Vagina (tissue), 2 donors: ENCODE measurements at regions not wholly inside any gene's neighbourhood (a gene's known extent, or its start where the extent isn't known, plus 50 kb on each side); places are given as distances from the start of the nearest gene placed in this dataset.

ENCODE experiments used
- DNase-seq, 2 donors: peaks; one replicate each; pipeline ENCODE4 v3.0.0-alpha.2; 2017; ENCODE audit errors: extremely low spot score in 2 of 2
- H3K27ac ChIP-seq: fragments of 200-600 bp; sonication (generic); one replicate; pipeline ENCODE4 v1.5.1; 2019
- H3K27me3 ChIP-seq: fragments of 200-600 bp; sonication (generic); one replicate; pipeline ENCODE4 v1.5.1; 2019
- H3K36me3 ChIP-seq, 2 donors: fragments of 200-600 bp; sonication (generic); one replicate each; pipeline ENCODE4 v1.5.1; 2017 to 2019
- H3K4me1 ChIP-seq: fragments of 200-600 bp; sonication (generic); one replicate; pipeline ENCODE4 v1.5.1; 2019
- H3K4me3 ChIP-seq, 2 donors: fragments of 200-600 bp; sonication (generic); 1 replicate in 1 of 2; 2 replicates in 1 of 2; pipeline ENCODE4 v1.5.1; 2016 to 2019
- H3K9me3 ChIP-seq: fragments of 200-600 bp; sonication (generic); one replicate; pipeline ENCODE4 v1.5.1; 2019
- CTCF ChIP-seq, 3 experiments: fragments of 450-650 bp in 2 of 3; fragments of 200-600 bp in 1 of 3; sonication (generic) in 1 of 3; IDR thresholded peaks; one replicate each; pipeline ENCODE4 v1.5.1; 2017 to 2019; ENCODE audit warnings: antibody characterized with exemption in 3 of 3, mild to moderate bottlenecking in 2 of 3, moderate library complexity in 2 of 3
- POLR2A ChIP-seq, 2 donors: fragments of 450-650 bp; IDR thresholded peaks; one replicate each; pipeline ENCODE4 v1.6.1; 2017; ENCODE audit warnings: antibody characterized with exemption in 2 of 2, mild to moderate bottlenecking in 2 of 2, moderate library complexity in 2 of 2
- POLR2AphosphoS5 ChIP-seq, 2 donors: sonication (generic); formaldehyde crosslinking; IDR thresholded peaks; one replicate each; pipeline ENCODE4 v1.9.0; 2017; ENCODE audit warnings: antibody characterized with exemption in 2 of 2, mild to moderate bottlenecking in 2 of 2, low read depth in 1 of 2; ENCODE audit not compliant: insufficient read depth in 1 of 2
- intact Hi-C: fragments of 100-400 bp; cut with DNase I; formaldehyde crosslinking; loops from one replicate; pipeline ENCODE4 v1.15.1; 2023

- Histone ChIP-seq H3K4me3 (no peak overlapping the region), H3K4me1 (peaks cover 9% of the 10 kb centered on the region), H3K27ac (no peak overlapping the region), H3K9me3 (no peaks in the 10 kb centered on the region), H3K36me3 (no peaks in the 10 kb centered on the region), H3K27me3 (no peaks in the 10 kb centered on the region)
- DNase-seq: no peak
- TF ChIP-seq CTCF (IDR thresholded peaks at IDR 0.05) (no peak), POLR2A (IDR thresholded peaks at IDR 0.05) (no peak), POLR2AphosphoS5 (IDR thresholded peaks at IDR 0.05; ENCODE audit: insufficient read depth in 1 of 2, low read depth in 1 of 2) (no peak)
- intact Hi-C loops: no loop called here
These were observed 90.4 kb downstream of the TNFAIP3 start for GRCh38 chr6:137957471-137957870.

- intact Hi-C loops: no loop called here
- no peak overlapping the region for H3K27ac ChIP-seq
- no peak for TF ChIP-seq POLR2A (IDR thresholded peaks at IDR 0.05)
- TF ChIP-seq CTCF (IDR thresholded peaks at IDR 0.05): no peak
These were observed 91.9 kb downstream of the TNFAIP3 start for GRCh38 chr6:137958811-137959565.

GRCh38 chr6:137962725-137963124 is 95.7 kb downstream of the TNFAIP3 start:
- no peaks in the 10 kb centered on the region for H3K9me3 ChIP-seq
- intact Hi-C loops: no loop called here
- no peak overlapping the region for H3K4me3 ChIP-seq
- no peaks in the 10 kb centered on the region for H3K27me3 ChIP-seq
- peaks cover 6% of the 10 kb centered on the region for H3K4me1 ChIP-seq
- TF ChIP-seq POLR2A (IDR thresholded peaks at IDR 0.05) (no peak), POLR2AphosphoS5 (IDR thresholded peaks at IDR 0.05; ENCODE audit: insufficient read depth in 1 of 2, low read depth in 1 of 2) (no peak), CTCF (IDR thresholded peaks at IDR 0.05) (no peak)
- no peak overlapping the region for H3K27ac ChIP-seq
- DNase-seq: no peak
- H3K36me3 ChIP-seq: no peaks in the 10 kb centered on the region

More at GRCh38 chr6:137958811-137959565, 91.9 kb downstream of the TNFAIP3 start:
- H3K4me3 ChIP-seq: no peak overlapping the region
- H3K9me3 ChIP-seq: no peaks in the 10 kb centered on the region
- H3K27me3 ChIP-seq: no peaks in the 10 kb centered on the region
- no peak for DNase-seq
- H3K36me3 ChIP-seq: no peaks in the 10 kb centered on the region
- H3K4me1 ChIP-seq: peaks cover 9% of the 10 kb centered on the region

GRCh38 chr6:137964876-137965275 is 97.8 kb downstream of the TNFAIP3 start:
- intact Hi-C loops: no loop called here
- TF ChIP-seq CTCF (IDR thresholded peaks at IDR 0.05): no peak
- no peak for TF ChIP-seq POLR2AphosphoS5 (IDR thresholded peaks at IDR 0.05; ENCODE audit: insufficient read depth in 1 of 2, low read depth in 1 of 2)
- no peak for TF ChIP-seq POLR2A (IDR thresholded peaks at IDR 0.05)
- H3K27ac ChIP-seq: no peak overlapping the region
- no peaks in the 10 kb centered on the region for H3K9me3 ChIP-seq
- H3K4me3 ChIP-seq: no peak overlapping the region
- H3K4me1 ChIP-seq: no peaks in the 10 kb centered on the region
- no peaks in the 10 kb centered on the region for H3K27me3 ChIP-seq
- no peaks in the 10 kb centered on the region for H3K36me3 ChIP-seq
- DNase-seq: no peak

GRCh38 chr6:137967689-137968454 is 100.8 kb downstream of the TNFAIP3 start:
- no peak for DNase-seq
- no peaks in the 10 kb centered on the region for H3K27me3 ChIP-seq
- intact Hi-C loops: no loop called here
- no peak for TF ChIP-seq POLR2A (IDR thresholded peaks at IDR 0.05)
- no peak for TF ChIP-seq POLR2AphosphoS5 (IDR thresholded peaks at IDR 0.05; ENCODE audit: insufficient read depth in 1 of 2, low read depth in 1 of 2)
- no peak overlapping the region for H3K27ac ChIP-seq
- H3K36me3 ChIP-seq: no peaks in the 10 kb centered on the region
- H3K4me1 ChIP-seq: no peaks in the 10 kb centered on the region
- no peak overlapping the region for H3K4me3 ChIP-seq
- no peaks in the 10 kb centered on the region for H3K9me3 ChIP-seq
